Vagina (tissue), 2 donors: ENCODE measurements at regions not wholly inside any gene's neighbourhood (a gene's known extent, or its start where the extent isn't known, plus 50 kb on each side); places are given as distances from the start of the nearest gene placed in this dataset.

Experiments
- DNase-seq, 2 donors: peaks; one replicate each; pipeline ENCODE4 v3.0.0-alpha.2; 2017; ENCODE audit errors: extremely low spot score in 2 of 2
- H3K27ac ChIP-seq: fragments of 200-600 bp; sonication (generic); one replicate; pipeline ENCODE4 v1.5.1; 2019
- H3K27me3 ChIP-seq: fragments of 200-600 bp; sonication (generic); one replicate; pipeline ENCODE4 v1.5.1; 2019
- H3K36me3 ChIP-seq, 2 donors: fragments of 200-600 bp; sonication (generic); one replicate each; pipeline ENCODE4 v1.5.1; 2017 to 2019
- H3K4me1 ChIP-seq: fragments of 200-600 bp; sonication (generic); one replicate; pipeline ENCODE4 v1.5.1; 2019
- H3K4me3 ChIP-seq, 2 donors: fragments of 200-600 bp; sonication (generic); 1 replicate in 1 of 2; 2 replicates in 1 of 2; pipeline ENCODE4 v1.5.1; 2016 to 2019
- H3K9me3 ChIP-seq: fragments of 200-600 bp; sonication (generic); one replicate; pipeline ENCODE4 v1.5.1; 2019
- POLR2A ChIP-seq, 2 donors: fragments of 450-650 bp; IDR thresholded peaks; one replicate each; pipeline ENCODE4 v1.6.1; 2017; ENCODE audit warnings: antibody characterized with exemption in 2 of 2, mild to moderate bottlenecking in 2 of 2, moderate library complexity in 2 of 2
- POLR2AphosphoS5 ChIP-seq, 2 donors: sonication (generic); formaldehyde crosslinking; IDR thresholded peaks; one replicate each; pipeline ENCODE4 v1.9.0; 2017; ENCODE audit warnings: antibody characterized with exemption in 2 of 2, mild to moderate bottlenecking in 2 of 2, low read depth in 1 of 2; ENCODE audit not compliant: insufficient read depth in 1 of 2
- intact Hi-C: fragments of 100-400 bp; cut with DNase I; formaldehyde crosslinking; loops from one replicate; pipeline ENCODE4 v1.15.1; 2023
- TF ChIP-seq, protein P1 (sequence below), 3 experiments: fragments of 450-650 bp in 2 of 3; fragments of 200-600 bp in 1 of 3; sonication (generic) in 1 of 3; IDR thresholded peaks; one replicate each; pipeline ENCODE4 v1.5.1; 2017 to 2019; ENCODE audit warnings: antibody characterized with exemption in 3 of 3, mild to moderate bottlenecking in 2 of 3, moderate library complexity in 2 of 3

DNA sequence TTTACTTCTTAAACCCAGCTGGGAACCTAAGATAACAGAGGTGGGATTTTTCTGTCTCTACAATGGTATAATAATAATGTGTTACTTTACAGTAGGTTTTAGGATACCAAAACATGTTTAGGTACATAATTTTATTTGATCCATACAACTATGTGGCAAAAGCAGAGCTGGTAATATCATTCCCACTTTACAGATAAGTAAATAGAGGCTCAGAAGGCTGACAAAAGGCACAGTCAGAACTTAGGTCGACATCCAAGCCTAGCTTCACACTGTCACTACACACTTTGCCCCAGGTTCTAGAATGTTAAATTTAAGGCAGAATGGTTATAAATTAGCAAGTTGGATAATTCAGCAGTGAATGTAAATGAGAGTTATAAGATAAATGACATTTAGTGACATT, 189.6 kb upstream of the PARD3B start:
- DNase-seq: no peak
- intact Hi-C loops: no loop called here
- H3K36me3 ChIP-seq: no peaks in the 10 kb centered on the region
- no peak overlapping the region for H3K27ac ChIP-seq
- H3K4me3 ChIP-seq: no peak overlapping the region
- no peaks in the 10 kb centered on the region for H3K9me3 ChIP-seq
- no peak for TF ChIP-seq POLR2A (IDR thresholded peaks at IDR 0.05)
- TF ChIP-seq, protein P1, sequence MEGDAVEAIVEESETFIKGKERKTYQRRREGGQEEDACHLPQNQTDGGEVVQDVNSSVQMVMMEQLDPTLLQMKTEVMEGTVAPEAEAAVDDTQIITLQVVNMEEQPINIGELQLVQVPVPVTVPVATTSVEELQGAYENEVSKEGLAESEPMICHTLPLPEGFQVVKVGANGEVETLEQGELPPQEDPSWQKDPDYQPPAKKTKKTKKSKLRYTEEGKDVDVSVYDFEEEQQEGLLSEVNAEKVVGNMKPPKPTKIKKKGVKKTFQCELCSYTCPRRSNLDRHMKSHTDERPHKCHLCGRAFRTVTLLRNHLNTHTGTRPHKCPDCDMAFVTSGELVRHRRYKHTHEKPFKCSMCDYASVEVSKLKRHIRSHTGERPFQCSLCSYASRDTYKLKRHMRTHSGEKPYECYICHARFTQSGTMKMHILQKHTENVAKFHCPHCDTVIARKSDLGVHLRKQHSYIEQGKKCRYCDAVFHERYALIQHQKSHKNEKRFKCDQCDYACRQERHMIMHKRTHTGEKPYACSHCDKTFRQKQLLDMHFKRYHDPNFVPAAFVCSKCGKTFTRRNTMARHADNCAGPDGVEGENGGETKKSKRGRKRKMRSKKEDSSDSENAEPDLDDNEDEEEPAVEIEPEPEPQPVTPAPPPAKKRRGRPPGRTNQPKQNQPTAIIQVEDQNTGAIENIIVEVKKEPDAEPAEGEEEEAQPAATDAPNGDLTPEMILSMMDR (IDR thresholded peaks at IDR 0.05): no peak
- TF ChIP-seq POLR2AphosphoS5 (IDR thresholded peaks at IDR 0.05; ENCODE audit: insufficient read depth in 1 of 2, low read depth in 1 of 2): no peak
- H3K4me1 ChIP-seq: no peaks in the 10 kb centered on the region
- no peaks in the 10 kb centered on the region for H3K27me3 ChIP-seq

DNA sequence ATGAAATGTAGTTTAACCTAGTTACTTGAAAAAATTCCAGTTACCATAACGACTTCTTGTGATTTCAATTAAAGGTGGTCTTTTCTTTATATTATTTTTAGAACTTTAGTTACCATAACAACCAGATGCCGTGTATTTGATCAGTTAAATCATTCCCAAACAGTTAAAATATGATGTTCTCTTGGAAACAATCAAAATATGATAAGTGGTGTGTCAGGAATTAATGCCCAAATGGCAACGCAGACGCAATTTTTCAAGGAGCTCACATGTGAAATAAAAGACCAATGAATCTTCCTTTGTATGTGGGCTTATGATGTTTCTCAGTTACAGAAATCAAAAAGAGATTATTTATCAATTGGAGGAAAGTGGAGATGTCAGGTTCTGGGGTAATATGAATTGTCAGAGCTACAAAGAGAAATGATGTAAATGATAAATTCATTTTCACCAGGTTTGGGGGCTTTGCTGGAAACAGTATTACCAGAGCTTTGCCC, 189.1 kb upstream of the PARD3B start:
- no peak for DNase-seq
- no peaks in the 10 kb centered on the region for H3K27me3 ChIP-seq
- TF ChIP-seq, protein P1 (IDR thresholded peaks at IDR 0.05): no peak
- TF ChIP-seq POLR2A (IDR thresholded peaks at IDR 0.05) (no peak), POLR2AphosphoS5 (IDR thresholded peaks at IDR 0.05; ENCODE audit: insufficient read depth in 1 of 2, low read depth in 1 of 2) (no peak)
- intact Hi-C loops: no loop called here
- H3K4me3 ChIP-seq: no peak overlapping the region
- H3K4me1 ChIP-seq: no peaks in the 10 kb centered on the region
- no peaks in the 10 kb centered on the region for H3K36me3 ChIP-seq
- H3K27ac ChIP-seq: no peak overlapping the region
- no peaks in the 10 kb centered on the region for H3K9me3 ChIP-seq

DNA sequence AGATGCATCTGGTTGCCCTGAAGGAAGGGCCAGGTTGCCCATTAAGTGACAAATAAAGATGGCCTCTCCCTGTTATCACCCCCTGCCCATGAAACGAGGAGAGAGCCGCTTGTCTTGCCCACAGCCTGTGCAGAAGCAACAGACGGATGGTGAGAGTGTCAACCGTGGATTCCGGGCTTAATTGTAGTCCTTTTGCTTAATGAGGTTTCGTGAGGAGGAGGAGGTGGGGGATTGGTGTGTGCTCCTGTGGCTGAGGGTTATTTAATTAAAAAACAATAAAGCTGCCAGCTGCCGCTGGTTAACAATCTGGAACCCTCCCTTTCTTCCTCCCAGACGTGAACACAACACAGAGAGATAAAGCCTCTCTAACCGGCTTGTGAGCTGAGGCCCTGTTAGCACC, 188.0 kb upstream of the PARD3B start:
- no peak for DNase-seq
- intact Hi-C loops: no loop called here
- H3K9me3 ChIP-seq: no peaks in the 10 kb centered on the region
- no peaks in the 10 kb centered on the region for H3K36me3 ChIP-seq
- H3K27ac ChIP-seq: no peak overlapping the region
- H3K4me3 ChIP-seq: no peak overlapping the region
- H3K27me3 ChIP-seq: no peaks in the 10 kb centered on the region
- TF ChIP-seq, protein P1 (IDR thresholded peaks at IDR 0.05): no peak
- no peak for TF ChIP-seq POLR2AphosphoS5 (IDR thresholded peaks at IDR 0.05; ENCODE audit: insufficient read depth in 1 of 2, low read depth in 1 of 2)
- TF ChIP-seq POLR2A (IDR thresholded peaks at IDR 0.05): no peak
- no peaks in the 10 kb centered on the region for H3K4me1 ChIP-seq

DNA sequence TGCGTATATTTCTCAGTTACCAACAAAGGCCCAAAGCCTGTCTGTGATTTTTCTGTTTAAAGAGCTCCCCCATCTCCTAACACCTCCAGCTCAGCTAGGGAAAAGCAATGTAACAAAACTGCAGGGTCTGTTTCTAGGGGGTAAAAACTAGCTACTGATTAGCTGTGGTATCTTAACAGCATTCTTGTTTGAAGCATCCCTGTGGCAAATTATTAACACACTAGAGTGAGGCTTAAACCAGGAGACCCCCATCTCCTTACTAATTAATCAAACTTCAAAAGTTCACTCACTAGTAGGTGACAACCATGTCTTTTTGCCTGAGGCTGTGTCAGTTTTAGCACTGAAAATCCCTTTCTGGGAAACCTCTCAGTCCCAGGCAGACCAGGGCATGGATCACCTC, 186.2 kb upstream of the PARD3B start:
- Histone ChIP-seq H3K4me1 (no peaks in the 10 kb centered on the region), H3K4me3 (no peak overlapping the region), H3K9me3 (no peaks in the 10 kb centered on the region), H3K27me3 (no peaks in the 10 kb centered on the region), H3K36me3 (no peaks in the 10 kb centered on the region), H3K27ac (no peak overlapping the region)
- no peak for DNase-seq
- no peak for TF ChIP-seq POLR2A (IDR thresholded peaks at IDR 0.05)
- no peak for TF ChIP-seq POLR2AphosphoS5 (IDR thresholded peaks at IDR 0.05; ENCODE audit: insufficient read depth in 1 of 2, low read depth in 1 of 2)
- TF ChIP-seq, protein P1 (IDR thresholded peaks at IDR 0.05): no peak
- intact Hi-C loops: no loop called here

DNA sequence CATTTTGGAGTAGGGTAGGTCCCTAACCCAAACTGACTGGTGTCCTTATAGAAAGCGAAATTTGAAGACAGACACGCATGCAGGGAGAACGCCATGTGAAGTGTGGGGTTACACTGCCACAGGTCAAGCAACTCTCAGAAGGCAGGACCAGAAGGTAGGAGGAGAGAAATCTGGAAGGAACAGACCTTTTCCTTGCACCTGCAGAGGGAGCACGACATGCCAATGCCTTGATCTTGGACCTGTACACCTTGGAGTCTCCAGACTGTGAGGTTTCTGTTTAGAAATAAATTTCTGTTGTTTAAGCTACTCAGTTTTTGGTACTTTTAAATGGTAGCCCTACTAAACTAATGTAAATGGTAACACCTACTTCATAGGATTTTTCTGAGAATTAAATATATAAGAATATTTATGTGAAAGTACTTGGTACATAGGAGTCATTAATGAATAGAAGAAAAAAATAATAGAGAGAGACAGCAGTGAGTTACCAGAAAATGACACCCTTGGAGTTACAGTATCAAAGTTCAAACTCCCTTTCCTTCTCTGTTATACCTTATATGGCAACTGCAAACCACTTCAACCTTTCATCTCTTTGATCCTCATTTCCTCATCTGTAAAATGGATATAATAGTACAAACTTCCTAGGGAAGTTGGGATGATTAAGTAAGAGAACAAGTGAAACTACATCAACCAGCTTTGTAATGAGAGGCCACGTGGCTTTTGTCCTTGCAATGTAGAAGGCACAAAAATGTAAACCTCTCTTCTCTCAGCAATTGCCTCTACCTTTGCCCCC, 184.9 kb upstream of the PARD3B start:
- no peaks in the 10 kb centered on the region for H3K36me3 ChIP-seq
- no peak overlapping the region for H3K27ac ChIP-seq
- no peaks in the 10 kb centered on the region for H3K9me3 ChIP-seq
- H3K4me1 ChIP-seq: no peaks in the 10 kb centered on the region
- TF ChIP-seq POLR2A (IDR thresholded peaks at IDR 0.05): no peak
- no peak for TF ChIP-seq POLR2AphosphoS5 (IDR thresholded peaks at IDR 0.05; ENCODE audit: insufficient read depth in 1 of 2, low read depth in 1 of 2)
- TF ChIP-seq, protein P1 (IDR thresholded peaks at IDR 0.05): no peak
- no peaks in the 10 kb centered on the region for H3K27me3 ChIP-seq
- H3K4me3 ChIP-seq: no peak overlapping the region
- intact Hi-C loops: no loop called here
- no peak for DNase-seq
